GM06990 (cell line): ENCODE measurements at regions not wholly inside any gene's neighbourhood (a gene's known extent, or its start where the extent isn't known, plus 50 kb on each side); places are given as distances from the start of the nearest gene placed in this dataset.
"Not testable (repeated sequence)": the region's sequence is repeated elsewhere in the genome, so short reads cannot be mapped to it uniquely, and the experiment has no call there.

Source experiments
- DNase-seq: peaks from one replicate; pipeline ENCODE4 v3.0.0-alpha.2; 2011; ENCODE audit not compliant: insufficient read length; ENCODE audit errors: extremely low read depth
- H3K27me3 ChIP-seq: replicated peaks from 2 replicates; pipeline ENCODE4 v1.6.0; 2011; ENCODE audit warnings: low read length; ENCODE audit not compliant: control insufficient read depth, insufficient read depth
- H3K36me3 ChIP-seq: 2 replicates; pipeline ENCODE4 v1.5.1; 2011; ENCODE audit warnings: low read length; ENCODE audit not compliant: control insufficient read depth, insufficient read depth
- H3K4me3 ChIP-seq: replicated peaks from 2 replicates; pipeline ENCODE4 v1.5.1; 2011; ENCODE audit warnings: low read depth, mild to moderate bottlenecking, control low read depth, low read length
- TF ChIP-seq, protein P1 (sequence below): IDR thresholded peaks from 2 replicates; pipeline ENCODE4 v1.5.1; 2011; ENCODE audit warnings: low read length, control low read depth, mild to moderate bottlenecking, inconsistent platforms; ENCODE audit not compliant: insufficient read depth, poor library complexity, severe bottlenecking

DNA sequence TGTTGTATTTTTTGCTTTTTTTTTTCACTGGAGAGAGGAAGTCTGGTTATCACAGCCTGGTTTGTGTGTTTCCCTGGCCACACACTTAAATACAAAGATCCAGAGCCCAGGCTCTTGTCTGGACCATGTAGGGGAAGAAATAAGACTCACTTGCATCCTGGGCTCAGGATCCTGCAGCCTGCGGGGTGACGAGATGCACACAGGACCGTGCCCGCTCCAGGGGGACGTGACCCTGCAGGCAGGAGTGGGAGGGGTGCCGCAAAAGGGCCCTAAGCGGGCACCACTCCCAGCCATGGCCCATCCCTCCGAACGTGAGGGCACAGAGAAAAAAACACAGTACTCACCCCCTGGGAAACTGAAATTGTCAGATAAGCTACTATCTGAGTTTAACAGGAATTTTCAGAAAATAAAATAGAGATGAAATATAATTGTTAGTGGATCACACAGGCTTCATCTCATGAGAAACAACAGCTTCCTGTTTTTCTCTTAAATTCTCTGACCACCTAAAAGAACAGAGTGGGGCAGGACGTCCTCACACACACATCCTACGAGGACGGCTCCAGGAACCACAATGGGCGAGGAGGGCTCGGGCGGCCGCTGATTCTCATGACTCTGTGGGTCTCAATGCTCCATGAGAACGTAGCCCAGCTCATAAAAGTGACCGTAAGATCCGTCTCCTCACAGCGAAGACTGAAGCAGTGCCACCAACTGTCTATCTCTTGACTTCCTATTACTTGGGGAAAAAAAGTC is 142.6 kb upstream of the ALKAL2 start:
- no peaks in the 10 kb centered on the region for H3K36me3 ChIP-seq
- H3K4me3 ChIP-seq, result no peak overlapping the region
- no peak for DNase-seq
- no peaks in the 10 kb centered on the region for H3K27me3 ChIP-seq
- TF ChIP-seq, protein P1, sequence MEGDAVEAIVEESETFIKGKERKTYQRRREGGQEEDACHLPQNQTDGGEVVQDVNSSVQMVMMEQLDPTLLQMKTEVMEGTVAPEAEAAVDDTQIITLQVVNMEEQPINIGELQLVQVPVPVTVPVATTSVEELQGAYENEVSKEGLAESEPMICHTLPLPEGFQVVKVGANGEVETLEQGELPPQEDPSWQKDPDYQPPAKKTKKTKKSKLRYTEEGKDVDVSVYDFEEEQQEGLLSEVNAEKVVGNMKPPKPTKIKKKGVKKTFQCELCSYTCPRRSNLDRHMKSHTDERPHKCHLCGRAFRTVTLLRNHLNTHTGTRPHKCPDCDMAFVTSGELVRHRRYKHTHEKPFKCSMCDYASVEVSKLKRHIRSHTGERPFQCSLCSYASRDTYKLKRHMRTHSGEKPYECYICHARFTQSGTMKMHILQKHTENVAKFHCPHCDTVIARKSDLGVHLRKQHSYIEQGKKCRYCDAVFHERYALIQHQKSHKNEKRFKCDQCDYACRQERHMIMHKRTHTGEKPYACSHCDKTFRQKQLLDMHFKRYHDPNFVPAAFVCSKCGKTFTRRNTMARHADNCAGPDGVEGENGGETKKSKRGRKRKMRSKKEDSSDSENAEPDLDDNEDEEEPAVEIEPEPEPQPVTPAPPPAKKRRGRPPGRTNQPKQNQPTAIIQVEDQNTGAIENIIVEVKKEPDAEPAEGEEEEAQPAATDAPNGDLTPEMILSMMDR, result no peak

DNA sequence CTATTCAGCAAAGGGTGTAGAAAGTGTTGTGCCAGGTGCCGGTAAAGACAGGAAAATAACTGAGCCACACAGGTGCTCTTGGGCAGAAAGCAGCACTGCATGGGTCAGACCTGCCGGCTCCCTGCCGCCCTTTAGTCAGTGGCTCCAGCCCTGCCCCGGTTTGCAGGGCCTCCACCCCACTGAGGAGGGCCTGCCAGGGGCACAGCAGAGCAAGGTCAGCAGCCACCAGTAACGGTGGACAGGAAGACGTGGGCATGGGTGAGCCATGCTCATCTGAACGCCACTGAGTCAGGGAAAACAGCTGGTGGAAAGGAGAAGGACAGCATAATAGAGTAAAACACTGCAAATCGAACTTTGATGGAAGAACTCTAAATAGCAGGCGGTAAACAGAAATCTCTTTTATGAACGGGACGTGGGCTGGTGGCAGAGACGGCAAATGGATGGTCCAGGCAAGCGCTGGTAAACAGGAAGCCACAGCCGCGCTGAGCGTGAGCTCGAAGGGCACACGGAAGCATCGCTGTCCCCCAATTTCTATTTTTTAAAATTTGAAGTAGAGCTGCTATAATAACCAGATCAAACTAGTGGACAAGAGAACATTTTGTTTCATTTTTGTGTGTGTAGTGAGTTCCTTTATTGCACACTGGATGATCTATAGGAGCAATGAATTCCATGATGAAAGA is 141.8 kb upstream of the ALKAL2 start:
- TF ChIP-seq, protein P1, result no peak
- H3K36me3 ChIP-seq, result no peaks in the 10 kb centered on the region
- H3K27me3 ChIP-seq, result no peaks in the 10 kb centered on the region
- DNase-seq, result no peak
- no peak overlapping the region for H3K4me3 ChIP-seq

DNA sequence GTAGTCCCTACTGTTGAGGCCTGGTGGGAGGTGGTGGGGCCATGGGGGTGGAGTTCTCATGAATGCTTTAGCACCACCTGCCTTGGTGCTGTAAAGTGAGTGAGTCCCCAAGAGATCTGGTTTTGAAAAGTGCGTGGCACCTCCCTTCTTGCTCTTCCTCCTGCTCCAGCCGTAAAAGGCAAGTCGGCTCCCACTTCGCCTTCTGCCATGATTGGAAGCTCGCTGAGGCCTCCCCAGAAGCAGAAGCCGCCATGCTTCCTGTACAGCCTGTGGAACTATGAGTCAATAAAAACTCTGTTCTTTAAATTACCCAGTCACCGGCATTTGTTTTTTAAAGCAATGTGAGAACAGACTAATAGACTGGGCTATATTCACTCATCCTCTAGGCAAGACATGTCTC is 141.3 kb upstream of the ALKAL2 start:
- no peaks in the 10 kb centered on the region for H3K36me3 ChIP-seq
- H3K4me3 ChIP-seq, result no peak overlapping the region
- no peak for DNase-seq
- TF ChIP-seq, protein P1, result no peak
- no peaks in the 10 kb centered on the region for H3K27me3 ChIP-seq

DNA sequence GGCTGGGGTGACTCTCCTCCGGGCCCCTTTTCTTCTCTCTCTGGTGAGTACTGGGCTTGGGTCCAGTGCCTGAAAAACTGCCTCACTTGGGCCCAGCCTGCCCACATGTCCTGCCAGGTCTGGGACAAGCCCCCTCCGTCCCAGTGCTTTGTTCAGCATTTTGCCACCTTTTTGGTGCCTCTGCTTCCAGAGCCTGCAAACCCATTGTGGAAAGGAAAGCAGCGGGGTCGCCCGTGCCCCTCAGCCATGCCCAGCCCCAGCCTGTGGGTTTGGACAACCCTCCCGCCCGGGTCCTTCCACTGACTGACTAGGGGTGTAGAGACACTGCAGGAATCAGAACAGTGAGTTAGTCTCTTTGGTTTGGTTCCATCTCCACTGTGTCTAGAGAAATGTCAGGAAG is 140.7 kb upstream of the ALKAL2 start:
- no peak for DNase-seq
- no peaks in the 10 kb centered on the region for H3K36me3 ChIP-seq
- H3K4me3 ChIP-seq, result no peak overlapping the region
- H3K27me3 ChIP-seq, result no peaks in the 10 kb centered on the region
- TF ChIP-seq, protein P1, result no peak

DNA sequence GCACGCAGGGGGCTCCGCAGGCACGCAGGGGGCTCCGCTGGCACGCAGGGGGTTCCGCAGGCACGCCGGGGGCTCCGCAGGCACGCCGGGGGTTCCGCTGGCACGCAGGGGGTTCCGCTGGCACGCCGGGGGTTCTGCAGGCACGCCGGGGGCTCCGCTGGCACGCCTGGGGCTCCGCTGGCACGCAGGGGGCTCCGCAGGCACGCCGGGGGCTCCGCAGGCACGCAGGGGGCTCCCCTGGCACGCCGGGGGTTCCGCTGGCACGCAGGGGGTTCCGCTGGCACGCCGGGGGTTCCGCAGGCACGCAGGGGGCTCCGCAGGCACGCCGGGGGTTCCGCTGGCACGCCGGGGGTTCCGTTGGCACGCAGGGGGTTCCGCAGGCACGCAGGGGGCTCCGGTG is 138.8 kb upstream of the ALKAL2 start:
- DNase-seq, H3K4me3 ChIP-seq, H3K36me3 ChIP-seq, H3K27me3 ChIP-seq: not testable (repeated sequence)

DNA sequence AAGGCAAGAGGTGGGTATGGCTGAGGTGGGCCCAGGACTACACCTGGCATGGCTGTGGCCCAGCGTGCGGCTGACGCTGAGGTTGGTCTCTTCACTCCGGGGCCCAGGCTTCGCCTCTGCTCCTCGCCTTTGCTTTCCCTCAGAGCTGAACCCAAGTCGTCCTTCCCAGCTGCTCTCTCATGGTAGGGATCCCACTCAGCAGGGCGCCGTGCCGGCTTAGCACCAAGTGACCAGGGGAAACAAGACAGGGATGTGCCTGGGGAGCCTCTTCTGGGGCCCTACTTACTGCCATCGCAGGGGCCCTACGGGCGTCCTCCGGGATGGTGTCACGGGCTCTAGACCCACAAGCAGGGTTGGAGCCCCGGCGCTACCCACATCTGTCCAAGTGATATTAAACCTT is 138.1 kb upstream of the ALKAL2 start:
- TF ChIP-seq, protein P1, result no peak
- no peak overlapping the region for H3K4me3 ChIP-seq
- no peak for DNase-seq
- H3K36me3 ChIP-seq, result no peaks in the 10 kb centered on the region
- H3K27me3 ChIP-seq, result no peaks in the 10 kb centered on the region
